Femur (tissue), 1 donor: ENCODE measurements at regions not wholly inside any gene's neighbourhood (a gene's known extent, or its start where the extent isn't known, plus 50 kb on each side); places are given as distances from the start of the nearest gene placed in this dataset.

Experiments used
- DNase-seq: peaks from one replicate; pipeline ENCODE4 v3.0.0-alpha.2; 2017

DNA sequence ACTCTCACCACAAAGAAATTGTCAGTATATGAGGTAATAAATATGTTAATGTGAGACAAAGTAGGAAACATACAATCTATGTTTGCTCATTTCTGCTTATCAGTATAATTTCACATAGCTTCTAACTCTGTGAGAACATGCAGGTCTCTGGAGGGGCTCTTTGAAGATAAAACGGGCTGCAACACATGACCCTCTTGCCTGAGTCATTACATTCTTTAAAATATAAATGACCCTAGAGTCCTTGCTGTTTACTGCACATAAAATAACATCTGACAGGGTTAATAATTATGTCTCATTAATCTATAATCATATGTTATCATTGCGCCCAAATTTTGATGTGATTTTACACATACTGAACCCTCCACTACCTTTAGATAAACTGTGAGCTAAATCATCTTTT is 681.5 kb downstream of the ARAP2 start:
- no peak for DNase-seq

DNA sequence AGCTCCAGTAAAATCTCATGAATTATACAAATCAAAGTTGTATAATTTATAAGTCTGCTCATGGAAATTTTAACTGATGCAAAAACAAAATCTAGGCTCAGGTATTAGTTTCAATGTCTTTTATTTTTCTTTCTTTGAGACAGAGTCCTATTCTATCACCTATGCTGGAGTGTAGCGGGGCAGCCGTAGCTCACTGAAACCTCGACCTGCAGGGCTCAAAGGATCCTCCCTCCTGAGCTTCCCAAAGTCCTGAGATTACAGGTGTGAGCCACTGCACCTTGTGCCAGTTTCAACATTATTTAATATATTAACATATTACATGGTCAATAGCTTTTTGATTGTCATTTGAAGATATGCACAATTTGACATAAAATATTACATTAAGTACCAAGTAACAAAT is 678.7 kb downstream of the ARAP2 start:
- no peak for DNase-seq

GRCh38 chr4:35591035-35591434 is 653.3 kb downstream of the ARAP2 start:
- no peak for DNase-seq

DNA sequence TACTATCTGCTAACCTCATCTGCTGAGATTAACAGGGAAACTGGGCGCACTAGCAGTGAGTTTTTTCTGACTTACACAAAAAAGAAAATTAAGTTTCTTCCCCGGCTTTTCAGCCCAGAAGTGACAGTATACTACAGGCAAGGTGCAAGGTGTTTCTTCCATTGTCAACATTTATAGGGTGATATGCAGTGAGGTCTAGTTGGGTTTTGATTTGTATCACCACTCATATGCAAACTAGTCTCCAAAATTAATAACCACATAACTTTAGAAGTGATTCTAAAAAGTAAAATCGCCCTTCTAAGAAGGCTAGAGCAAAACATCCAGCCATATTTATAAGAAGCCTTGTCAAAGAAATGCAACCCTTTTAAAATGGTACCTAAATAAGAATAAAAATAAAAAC is 640.1 kb downstream of the ARAP2 start:
- no peak for DNase-seq

DNA sequence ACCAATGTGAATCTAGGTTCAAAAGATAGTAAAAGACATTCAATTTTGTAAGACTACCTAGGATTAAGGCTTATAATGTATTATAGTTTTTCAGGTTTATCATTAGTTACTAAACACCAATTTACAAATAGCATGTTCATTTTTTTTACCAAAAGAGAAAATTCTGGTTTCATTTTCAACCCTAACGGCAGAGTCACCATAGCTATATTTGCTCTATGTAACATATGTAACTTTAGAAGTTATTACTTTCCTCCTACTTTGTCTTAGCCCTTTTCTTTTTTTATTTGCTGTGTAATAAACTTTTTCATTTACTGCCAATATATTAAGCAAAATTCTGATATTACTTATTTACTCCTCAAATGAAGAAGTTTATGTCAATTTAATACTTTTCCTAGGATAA is 639.6 kb downstream of the ARAP2 start:
- no peak for DNase-seq

DNA sequence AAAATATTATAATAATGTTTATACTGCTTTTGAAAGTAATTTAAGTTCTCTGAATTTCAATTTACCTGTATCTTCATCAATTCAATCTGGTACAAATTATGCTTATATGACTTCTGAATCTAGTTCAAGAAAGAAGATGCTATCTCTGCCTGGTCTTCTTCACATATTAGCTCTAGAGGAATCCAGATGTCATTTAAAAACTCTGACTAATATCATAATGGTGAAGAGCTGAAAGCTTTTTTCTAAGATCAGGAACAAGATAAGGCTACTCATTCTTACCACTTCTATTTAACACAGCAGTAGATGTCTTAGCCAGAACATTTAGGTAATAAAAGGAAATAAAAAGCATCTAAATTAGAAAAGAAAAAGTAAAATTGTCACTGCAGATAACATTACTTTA is 636.1 kb downstream of the ARAP2 start:
- no peak for DNase-seq

GRCh38 chr4:35614120-35614519 is 630.2 kb downstream of the ARAP2 start:
- no peak for DNase-seq

GRCh38 chr4:35639929-35640328 is 604.4 kb downstream of the ARAP2 start:
- DNase-seq = no peak

DNA sequence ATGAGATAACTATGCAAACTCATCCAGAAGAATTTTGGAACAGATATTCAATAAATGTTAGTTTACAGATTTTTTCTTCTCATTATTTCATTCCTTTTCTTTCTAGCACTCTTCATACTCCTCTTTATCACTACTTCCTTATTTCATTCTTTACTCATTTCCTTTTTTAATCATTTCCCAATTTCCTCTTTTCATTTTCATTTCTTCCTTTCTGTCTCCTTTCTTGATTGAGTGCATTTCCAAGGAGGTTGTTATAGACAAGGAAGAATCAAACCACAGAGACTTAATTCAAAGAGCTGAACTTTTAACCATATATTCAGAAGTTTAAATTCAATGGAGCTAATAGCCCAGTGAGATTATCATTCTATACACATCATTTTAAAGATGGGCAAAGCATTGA is 600.7 kb downstream of the ARAP2 start:
- no peak for DNase-seq

DNA sequence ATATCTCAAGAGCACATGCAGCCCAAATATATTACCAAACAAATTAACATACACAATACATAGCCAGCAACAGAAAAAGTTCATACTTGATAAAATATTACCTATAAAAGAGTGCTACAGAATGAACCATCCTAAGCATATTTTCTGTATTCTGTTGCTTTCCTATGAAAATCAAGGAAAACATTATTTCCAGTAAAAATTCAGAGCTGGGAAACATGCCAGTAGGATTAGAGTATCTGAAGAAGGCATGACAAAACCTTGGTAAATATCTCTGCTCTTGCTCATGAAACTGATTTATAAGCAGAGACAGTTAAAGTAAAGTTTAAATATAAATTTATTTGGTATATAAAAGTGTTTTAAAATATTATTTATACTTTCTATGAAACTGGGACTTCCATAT is 599.7 kb downstream of the ARAP2 start:
- DNase-seq = no peak

DNA sequence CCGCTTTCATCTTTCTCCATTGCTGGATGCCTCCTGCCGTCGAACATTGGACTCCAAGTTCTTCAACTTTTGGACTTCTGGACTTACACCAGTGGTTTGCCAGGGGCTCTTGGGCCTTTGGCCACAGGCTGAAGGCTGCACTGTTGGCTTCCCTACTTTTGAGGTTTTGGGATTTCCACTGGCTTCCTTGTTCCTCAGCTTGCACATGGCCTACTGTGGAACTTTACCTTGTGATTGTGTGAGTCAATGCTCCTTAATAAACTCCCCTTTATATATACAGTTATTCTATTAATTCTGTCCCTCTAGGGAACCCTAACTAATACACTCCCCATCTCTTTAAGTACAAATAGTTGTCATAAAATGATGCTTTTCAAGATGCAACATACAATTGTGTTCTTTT is 595.3 kb downstream of the ARAP2 start:
- DNase-seq = no peak

- no peak for DNase-seq
Measured at GRCh38 chr4:35649778-35650177, 594.5 kb downstream of the ARAP2 start.

DNA sequence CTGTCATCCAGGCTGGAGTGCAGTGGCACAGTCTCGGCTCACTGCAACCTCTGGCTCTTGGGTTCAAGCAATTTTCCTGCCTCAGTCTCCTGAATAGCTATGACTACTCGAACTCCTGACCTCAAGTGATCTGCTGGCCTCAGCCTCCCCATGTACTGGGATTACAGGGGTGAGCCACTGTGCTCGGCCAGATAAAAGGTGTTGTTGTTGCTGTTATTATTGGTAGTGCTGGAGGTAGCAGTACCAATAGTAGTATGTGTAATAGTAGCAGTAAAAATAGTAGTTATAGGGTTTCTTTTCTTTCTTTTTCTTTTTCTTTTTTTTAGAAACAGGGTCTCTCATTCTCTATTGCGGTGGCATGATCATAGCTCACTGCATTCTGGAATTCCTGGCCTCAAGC is 592.1 kb downstream of the ARAP2 start:
- DNase-seq = no peak

- no peak for DNase-seq
Measured at GRCh38 chr4:35653451-35653850, 590.9 kb downstream of the ARAP2 start.

DNA sequence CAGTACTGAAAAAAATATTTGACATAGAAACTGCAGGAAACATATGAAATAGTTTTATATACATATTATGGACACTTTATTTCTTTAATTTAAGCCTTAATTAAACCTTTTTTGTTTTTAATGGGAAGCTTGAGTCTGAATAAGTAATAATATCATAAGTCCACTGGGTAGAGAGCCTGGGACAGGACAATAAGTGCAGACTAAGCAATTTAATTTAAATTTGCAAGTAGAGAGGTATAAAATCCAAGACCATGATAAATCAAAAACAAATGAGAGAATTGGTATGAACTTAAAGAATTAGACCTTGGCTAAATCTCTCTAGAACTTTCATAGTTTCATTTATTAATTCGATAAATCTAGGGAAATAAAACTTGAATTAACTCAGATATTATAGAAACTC is 571.2 kb downstream of the ARAP2 start:
- DNase-seq = no peak

GRCh38 chr4:35684755-35685154 is 559.6 kb downstream of the ARAP2 start:
- DNase-seq = no peak

DNA sequence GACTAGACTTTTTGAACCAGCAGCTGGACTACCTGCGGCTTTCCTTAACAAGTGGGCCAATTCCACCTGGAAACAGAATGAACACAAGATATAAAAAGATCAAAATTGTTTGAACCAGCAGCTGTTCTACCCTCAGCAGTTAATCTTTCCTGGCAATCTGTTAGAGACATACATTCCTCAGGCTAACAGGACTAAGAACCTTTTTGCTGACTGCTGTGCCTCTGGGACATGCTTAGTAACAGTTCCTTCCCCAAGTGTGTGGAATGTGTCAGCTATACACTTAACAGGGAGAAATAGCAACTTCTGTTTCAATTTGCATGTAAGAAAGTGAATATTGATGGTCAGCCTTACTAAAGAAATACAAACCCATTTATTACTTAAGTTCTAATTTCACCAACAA is 554.4 kb downstream of the ARAP2 start:
- no peak for DNase-seq

GRCh38 chr4:35690271-35690670 is 554.0 kb downstream of the ARAP2 start:
- DNase-seq = no peak

DNA sequence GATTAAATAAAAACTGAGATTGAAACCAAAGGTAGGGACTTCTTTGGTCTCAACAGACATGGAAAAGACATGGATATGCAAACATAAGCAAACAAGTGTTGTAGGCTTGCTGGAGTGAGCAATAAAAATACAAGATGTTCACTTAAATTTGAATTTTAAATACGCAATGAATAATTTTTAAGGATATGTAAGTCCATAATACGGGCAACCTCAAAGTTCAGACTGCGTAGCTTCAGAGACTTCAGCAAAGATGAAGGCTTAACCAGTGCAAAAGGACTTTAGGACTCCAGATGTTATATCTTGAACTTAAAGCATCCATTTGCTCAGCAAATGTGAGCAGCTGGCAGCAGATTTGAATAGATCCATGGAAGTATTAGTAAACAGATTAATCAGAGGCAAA is 549.3 kb downstream of the ARAP2 start:
- DNase-seq = no peak

GRCh38 chr4:35695421-35695820 is 548.9 kb downstream of the ARAP2 start:
- DNase-seq = no peak

GRCh38 chr4:35697210-35697736 is 547.0 kb downstream of the ARAP2 start:
- DNase-seq = no peak

DNA sequence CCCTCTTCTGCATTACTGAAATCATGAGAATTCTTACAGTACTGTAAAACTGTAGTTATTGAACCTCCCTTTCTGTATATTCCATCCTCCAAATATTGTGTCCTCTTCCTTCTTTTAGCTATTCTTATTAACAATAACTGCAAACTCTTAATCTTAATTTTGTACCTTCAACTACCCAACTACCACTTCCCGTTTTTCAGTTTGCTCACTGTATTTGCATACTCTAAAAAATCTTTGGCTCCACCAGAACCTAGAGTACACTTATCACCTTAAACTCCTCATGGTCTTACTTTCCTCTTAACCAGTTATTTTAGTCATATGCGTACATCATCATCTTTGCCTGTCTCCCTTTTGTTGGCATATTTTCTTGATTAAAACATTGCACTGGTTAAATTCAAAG is 543.7 kb downstream of the ARAP2 start:
- DNase-seq = no peak

GRCh38 chr4:35709080-35709479 is 535.2 kb downstream of the ARAP2 start:
- no peak for DNase-seq

- DNase-seq = no peak
Measured at GRCh38 chr4:35710343-35710742, 534.0 kb downstream of the ARAP2 start.

- no peak for DNase-seq
Measured at GRCh38 chr4:35711127-35711526, 533.2 kb downstream of the ARAP2 start.

- DNase-seq = no peak
Measured at GRCh38 chr4:35723973-35724372, 520.3 kb downstream of the ARAP2 start.
